Bronchial epithelial cell (primary cell): ENCODE measurements at regions not wholly inside any gene's neighbourhood (a gene's known extent, or its start where the extent isn't known, plus 50 kb on each side); places are given as distances from the start of the nearest gene placed in this dataset.
A peak's percentile ranks its signal among the peaks of the same experiment; 100 is the strongest.

Experiments
- DNase-seq: peaks from one replicate; pipeline ENCODE4 v3.0.0-alpha.2; 2010; ENCODE audit warnings: low read depth
- FAIRE-seq: peaks from 2 replicates; lab custom pipeline; 2011; peaks lifted over from hg19 to GRCh38; lab: Jason Lieb, UNC
- H3K27me3 ChIP-seq: 2 replicates; pipeline ENCODE4 v1.5.1; 2011; ENCODE audit warnings: low read length; ENCODE audit not compliant: control insufficient read depth, insufficient read depth
- H3K36me3 ChIP-seq: 2 replicates; pipeline ENCODE4 v1.5.1; 2011; ENCODE audit warnings: low read length; ENCODE audit not compliant: control insufficient read depth, insufficient read depth
- H3K4me3 ChIP-seq: 2 replicates; pipeline ENCODE4 v1.5.1; 2011; ENCODE audit warnings: mild to moderate bottlenecking, low read depth, low read length, control low read depth
- CTCF ChIP-seq: IDR thresholded peaks from 2 replicates; pipeline ENCODE4 v1.5.1; 2011; ENCODE audit warnings: mild to moderate bottlenecking, moderate library complexity, low read length, control low read depth, inconsistent platforms; ENCODE audit not compliant: insufficient read depth, severe bottlenecking

GRCh38 chr9:80836013-80836412, 853.3 kb downstream of the TLE1 start:
- Histone ChIP-seq H3K36me3 (no peaks in the 10 kb centered on the region), H3K4me3 (no peak overlapping the region), H3K27me3 (no peaks in the 10 kb centered on the region)
- DNase-seq (no peak), FAIRE-seq (no peak)
- TF ChIP-seq CTCF = no peak

GRCh38 chr9:80831751-80832150, 857.6 kb downstream of the TLE1 start:
- Histone ChIP-seq H3K36me3 (no peaks in the 10 kb centered on the region), H3K4me3 (no peak overlapping the region), H3K27me3 (no peaks in the 10 kb centered on the region)
- DNase-seq (no peak), FAIRE-seq (no peak)
- TF ChIP-seq CTCF = no peak

- FAIRE-seq (no peak), DNase-seq (no peak)
- H3K36me3 ChIP-seq = no peaks in the 10 kb centered on the region
- no peaks in the 10 kb centered on the region for H3K27me3 ChIP-seq
- no peak for TF ChIP-seq CTCF
- no peak overlapping the region for H3K4me3 ChIP-seq
Observed at GRCh38 chr9:80811656-80812055, 877.7 kb downstream of the TLE1 start.

DNA sequence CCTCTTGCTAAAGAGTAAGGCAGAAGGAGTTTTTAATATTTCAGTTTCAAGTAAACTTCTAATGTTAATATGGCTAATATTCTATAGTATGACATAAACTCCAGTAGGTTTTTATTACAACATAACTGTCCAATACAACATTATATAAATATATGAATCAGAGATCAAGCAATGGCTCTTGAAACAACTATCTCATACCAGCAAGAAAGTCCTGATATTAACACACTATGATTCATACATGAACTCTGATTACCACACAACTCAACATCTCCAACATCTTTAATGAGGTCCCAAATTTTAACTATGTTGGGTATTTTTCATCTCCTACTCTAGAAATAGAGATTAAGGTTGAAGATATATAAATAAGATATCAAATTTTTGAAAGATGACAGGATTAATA, 878.3 kb downstream of the TLE1 start:
- no peak overlapping the region for H3K4me3 ChIP-seq
- DNase-seq (peak; percentile 50), FAIRE-seq (no peak)
- H3K27me3 ChIP-seq = no peaks in the 10 kb centered on the region
- TF ChIP-seq CTCF = no peak
- H3K36me3 ChIP-seq = no peaks in the 10 kb centered on the region

- Histone ChIP-seq H3K27me3 (no peaks in the 10 kb centered on the region), H3K4me3 (no peak overlapping the region), H3K36me3 (no peaks in the 10 kb centered on the region)
- no peak for DNase-seq
- TF ChIP-seq CTCF = no peak
- FAIRE-seq = no peak
Observed at GRCh38 chr9:80806671-80807070, 882.7 kb downstream of the TLE1 start.

- Histone ChIP-seq H3K4me3 (no peak overlapping the region), H3K27me3 (no peaks in the 10 kb centered on the region), H3K36me3 (no peaks in the 10 kb centered on the region)
- DNase-seq = no peak
- no peak for FAIRE-seq
- TF ChIP-seq CTCF = no peak
Observed at GRCh38 chr9:80804873-80805272, 884.5 kb downstream of the TLE1 start.
